Loucy (cell line): ENCODE measurements at regions not wholly inside any gene's neighbourhood (a gene's known extent, or its start where the extent isn't known, plus 50 kb on each side); places are given as distances from the start of the nearest gene placed in this dataset.

Experiments
- H2AFZ ChIP-seq: fragments of 200-600 bp; sonication (generic); 2 replicates; pipeline ENCODE4 v1.6.0; 2016; ENCODE audit warnings: antibody characterized with exemption, mild to moderate bottlenecking, low read length, moderate library complexity
- H3F3A ChIP-seq: fragments of 200-600 bp; 2 replicates; pipeline ENCODE4 v1.6.0; 2016; ENCODE audit warnings: antibody characterized with exemption, low read depth, mild to moderate bottlenecking
- H3K27me3 ChIP-seq: fragments of 200-600 bp; sonication (generic); 2 replicates; pipeline ENCODE4 v1.6.1; 2014; ENCODE audit warnings: low read length, mild to moderate bottlenecking; ENCODE audit not compliant: insufficient read depth, poor library complexity, severe bottlenecking
- H3K36me3 ChIP-seq: fragments of 200-600 bp; sonication (generic); 2 replicates; pipeline ENCODE4 v1.6.1; 2016; ENCODE audit warnings: low read length; ENCODE audit not compliant: insufficient read depth
- H3K4me1 ChIP-seq: fragments of 200-600 bp; sonication (generic); 2 replicates; pipeline ENCODE4 v1.5.1; 2014; ENCODE audit warnings: low read length, mild to moderate bottlenecking; ENCODE audit not compliant: insufficient read depth, poor library complexity, severe bottlenecking
- H3K4me2 ChIP-seq: fragments of 200-600 bp; sonication (generic); 2 replicates; pipeline ENCODE4 v1.6.0; 2014; ENCODE audit warnings: antibody characterized with exemption, low read length, low read depth, mild to moderate bottlenecking; ENCODE audit not compliant: poor library complexity, severe bottlenecking
- H3K4me3 ChIP-seq: fragments of 200-600 bp; sonication (generic); 2 replicates; pipeline ENCODE4 v1.5.1; 2014; ENCODE audit warnings: low read length, mild to moderate bottlenecking, mixed read lengths; ENCODE audit not compliant: poor library complexity, severe bottlenecking
- H3K79me2 ChIP-seq: fragments of 200-600 bp; sonication (generic); 2 replicates; pipeline ENCODE4 v1.6.1; 2014; ENCODE audit warnings: low read length; ENCODE audit not compliant: insufficient read depth
- H3K9ac ChIP-seq: fragments of 200-600 bp; sonication (generic); 2 replicates; pipeline ENCODE4 v1.6.0; 2014; ENCODE audit warnings: mild to moderate bottlenecking, low read depth, low read length, moderate library complexity; ENCODE audit not compliant: poor library complexity, severe bottlenecking
- H3K9me2 ChIP-seq: fragments of 200-600 bp; sonication (generic); replicated peaks from 2 replicates; pipeline ENCODE4 v1.6.1; 2016; ENCODE audit warnings: low read depth, low read length, mixed read lengths
- H3K9me3 ChIP-seq: fragments of 200-600 bp; sonication (generic); 2 replicates; pipeline ENCODE4 v1.6.1; 2014; ENCODE audit warnings: mild to moderate bottlenecking, antibody characterized with exemption, low read length, low read depth; ENCODE audit not compliant: insufficient read depth
- H4K20me1 ChIP-seq: fragments of 200-600 bp; sonication (generic); 2 replicates; pipeline ENCODE4 v1.6.0; 2014; ENCODE audit warnings: antibody characterized with exemption, low read length, mild to moderate bottlenecking; ENCODE audit not compliant: insufficient read depth, poor library complexity, severe bottlenecking
- EZH2phosphoT487 ChIP-seq: fragments of 200-600 bp; IDR thresholded peaks from 2 replicates; pipeline ENCODE4 v1.6.1; 2018; ENCODE audit warnings: antibody characterized with exemption, mild to moderate bottlenecking, moderate library complexity, borderline replicate concordance
- TF ChIP-seq, protein P1 (sequence below): fragments of 200-600 bp; sonication (generic); conservative IDR thresholded peaks from 2 replicates; pipeline ENCODE4 v1.5.1; 2014; ENCODE audit warnings: mild to moderate bottlenecking, antibody characterized with exemption, low read length

DNA sequence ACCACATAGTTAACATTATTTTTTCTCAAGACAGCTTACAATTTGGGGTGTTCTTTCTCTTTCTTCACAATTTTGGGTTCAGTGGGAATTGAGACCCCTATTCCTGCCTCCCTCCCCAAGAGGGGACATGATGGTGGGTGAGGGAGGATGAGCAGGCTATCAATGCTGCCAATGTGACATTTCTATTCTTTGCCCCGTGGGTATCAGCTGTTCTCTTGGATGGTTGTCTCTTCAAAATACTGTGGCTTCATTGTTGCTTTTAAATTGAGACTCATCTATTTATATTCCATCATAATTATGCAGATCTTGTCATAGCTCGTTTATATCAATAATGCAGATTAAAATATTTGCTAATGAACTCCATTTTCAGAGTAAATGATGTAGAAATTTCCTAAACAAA lies 56.5 kb upstream of the ANO4 start:
- no peak for TF ChIP-seq EZH2phosphoT487
- TF ChIP-seq, protein P1, sequence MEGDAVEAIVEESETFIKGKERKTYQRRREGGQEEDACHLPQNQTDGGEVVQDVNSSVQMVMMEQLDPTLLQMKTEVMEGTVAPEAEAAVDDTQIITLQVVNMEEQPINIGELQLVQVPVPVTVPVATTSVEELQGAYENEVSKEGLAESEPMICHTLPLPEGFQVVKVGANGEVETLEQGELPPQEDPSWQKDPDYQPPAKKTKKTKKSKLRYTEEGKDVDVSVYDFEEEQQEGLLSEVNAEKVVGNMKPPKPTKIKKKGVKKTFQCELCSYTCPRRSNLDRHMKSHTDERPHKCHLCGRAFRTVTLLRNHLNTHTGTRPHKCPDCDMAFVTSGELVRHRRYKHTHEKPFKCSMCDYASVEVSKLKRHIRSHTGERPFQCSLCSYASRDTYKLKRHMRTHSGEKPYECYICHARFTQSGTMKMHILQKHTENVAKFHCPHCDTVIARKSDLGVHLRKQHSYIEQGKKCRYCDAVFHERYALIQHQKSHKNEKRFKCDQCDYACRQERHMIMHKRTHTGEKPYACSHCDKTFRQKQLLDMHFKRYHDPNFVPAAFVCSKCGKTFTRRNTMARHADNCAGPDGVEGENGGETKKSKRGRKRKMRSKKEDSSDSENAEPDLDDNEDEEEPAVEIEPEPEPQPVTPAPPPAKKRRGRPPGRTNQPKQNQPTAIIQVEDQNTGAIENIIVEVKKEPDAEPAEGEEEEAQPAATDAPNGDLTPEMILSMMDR, result no peak
- no peaks in the 10 kb centered on the region for H3K27me3 ChIP-seq
- no peak overlapping the region for H3K9ac ChIP-seq
- no peak overlapping the region for H2AFZ ChIP-seq
- no peaks in the 10 kb centered on the region for H4K20me1 ChIP-seq
- no peaks in the 10 kb centered on the region for H3K36me3 ChIP-seq
- no peak overlapping the region for H3K4me3 ChIP-seq
- no peak overlapping the region for H3K4me2 ChIP-seq
- no peaks in the 10 kb centered on the region for H3K79me2 ChIP-seq
- no peaks in the 10 kb centered on the region for H3K4me1 ChIP-seq
- H3K9me3 ChIP-seq, result no peaks in the 10 kb centered on the region
- no peaks in the 10 kb centered on the region for H3F3A ChIP-seq
- no peaks in the 10 kb centered on the region for H3K9me2 ChIP-seq

DNA sequence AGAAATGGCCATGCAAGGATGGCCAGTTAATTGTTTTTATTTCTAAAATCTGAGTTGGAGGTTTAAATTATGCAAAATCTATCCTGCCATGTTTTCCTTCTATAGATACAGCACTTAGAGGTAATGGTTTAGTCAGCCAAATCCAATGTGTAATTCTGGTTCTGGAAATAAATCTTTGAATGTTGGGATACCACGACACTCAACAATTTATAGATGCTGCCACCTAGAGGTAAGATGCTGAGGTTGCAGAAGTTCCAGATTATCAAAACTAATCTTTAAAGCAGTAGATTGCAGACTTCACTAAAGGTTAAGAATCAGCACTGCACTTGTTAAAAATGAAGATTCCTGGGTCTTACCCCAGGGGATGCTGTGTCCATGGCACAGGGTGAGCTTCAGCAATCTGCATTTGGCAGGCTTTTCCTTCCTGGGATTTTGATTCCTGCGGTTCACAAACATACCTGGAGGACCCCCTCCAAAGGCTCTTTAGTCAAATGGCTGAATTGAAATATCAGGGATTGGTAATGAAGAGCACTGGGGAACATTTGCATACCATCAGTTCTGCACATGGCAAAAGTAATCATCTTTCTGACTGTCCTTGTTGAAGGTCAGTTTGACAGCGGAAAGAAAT lies 53.4 kb upstream of the ANO4 start:
- Histone ChIP-seq H3K4me2 (no peak overlapping the region), H4K20me1 (no peaks in the 10 kb centered on the region), H3K4me3 (no peak overlapping the region), H3K27me3 (no peaks in the 10 kb centered on the region), H3K4me1 (no peaks in the 10 kb centered on the region), H3K9me3 (no peaks in the 10 kb centered on the region), H3K36me3 (no peaks in the 10 kb centered on the region), H3K79me2 (no peaks in the 10 kb centered on the region), H2AFZ (no peak overlapping the region), H3K9ac (no peak overlapping the region), H3F3A (no peaks in the 10 kb centered on the region), H3K9me2 (no peaks in the 10 kb centered on the region)
- no peak for TF ChIP-seq EZH2phosphoT487
- TF ChIP-seq, protein P1, result peak; percentile 80

DNA sequence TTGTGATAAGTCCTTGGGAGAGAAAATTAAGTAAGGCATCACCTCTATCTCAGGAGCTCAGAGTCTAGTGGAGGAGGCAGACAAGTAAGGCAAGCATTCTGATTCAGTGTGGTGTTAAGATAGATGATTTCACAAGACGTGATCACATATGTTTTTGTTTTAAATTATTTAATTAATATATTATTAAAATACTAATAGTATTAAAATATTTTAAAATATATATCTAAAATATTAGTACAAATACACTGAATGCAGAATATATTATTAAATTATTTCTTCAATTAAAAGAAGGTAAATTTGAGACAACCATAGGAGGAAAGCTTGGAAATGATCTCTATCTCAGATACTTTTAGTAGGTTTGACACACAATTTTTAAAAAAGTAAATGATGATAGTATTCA lies 51.5 kb upstream of the ANO4 start:
- Histone ChIP-seq H2AFZ (no peak overlapping the region), H3K4me3 (no peak overlapping the region), H3K4me2 (no peak overlapping the region), H3K79me2 (no peaks in the 10 kb centered on the region), H3K9ac (no peak overlapping the region), H3K9me3 (no peaks in the 10 kb centered on the region), H4K20me1 (no peaks in the 10 kb centered on the region), H3K4me1 (no peaks in the 10 kb centered on the region), H3K9me2 (no peaks in the 10 kb centered on the region), H3K27me3 (no peaks in the 10 kb centered on the region), H3K36me3 (no peaks in the 10 kb centered on the region), H3F3A (no peaks in the 10 kb centered on the region)
- TF ChIP-seq, protein P1, result no peak
- no peak for TF ChIP-seq EZH2phosphoT487
